ENCODE measurements at regions not wholly inside any gene's neighbourhood (a gene's known extent, or its start where the extent isn't known, plus 50 kb on each side); places are given as distances from the start of the nearest gene placed in this dataset.

GRCh38 chr6:147137986-147138385 lies 66.2 kb upstream of the STXBP5 start:
- in situ Hi-C loops (cut with MboI; ENCODE audit: low pct_unique_long_range_greater_than_20kb, low sequenced_read_pairs, unreplicated experiment), result no loop called here
- DNase-seq (ENCODE audit: low spot score), result no peak
- TF ChIP-seq CTCF (IDR thresholded peaks at IDR 0.05; ENCODE audit: extremely low read depth, insufficient read depth, missing control alignments), result no peak

- no peak for TF ChIP-seq CTCF (IDR thresholded peaks at IDR 0.05; ENCODE audit: extremely low read depth, insufficient read depth, missing control alignments)
- DNase-seq (ENCODE audit: low spot score), result no peak
- in situ Hi-C loops (cut with MboI; ENCODE audit: low pct_unique_long_range_greater_than_20kb, low sequenced_read_pairs, unreplicated experiment), result no loop called here
Observed at GRCh38 chr6:147138835-147139234, 65.4 kb upstream of the STXBP5 start.

- TF ChIP-seq CTCF (IDR thresholded peaks at IDR 0.05; ENCODE audit: extremely low read depth, insufficient read depth, missing control alignments), result no peak
- in situ Hi-C loops (cut with MboI; ENCODE audit: low pct_unique_long_range_greater_than_20kb, low sequenced_read_pairs, unreplicated experiment), result no loop called here
- DNase-seq (ENCODE audit: low spot score), result no peak
Observed at GRCh38 chr6:147141711-147142308, 62.4 kb upstream of the STXBP5 start.

- DNase-seq (ENCODE audit: low spot score), result no peak
- in situ Hi-C loops (cut with MboI; ENCODE audit: low pct_unique_long_range_greater_than_20kb, low sequenced_read_pairs, unreplicated experiment), result no loop called here
- TF ChIP-seq CTCF (IDR thresholded peaks at IDR 0.05; ENCODE audit: extremely low read depth, insufficient read depth, missing control alignments), result no peak
Observed at GRCh38 chr6:147142684-147143245, 61.5 kb upstream of the STXBP5 start.

- TF ChIP-seq CTCF (IDR thresholded peaks at IDR 0.05; ENCODE audit: extremely low read depth, insufficient read depth, missing control alignments), result no peak
- in situ Hi-C loops (cut with MboI; ENCODE audit: low pct_unique_long_range_greater_than_20kb, low sequenced_read_pairs, unreplicated experiment), result no loop called here
Observed at GRCh38 chr6:147149092-147149491, 55.1 kb upstream of the STXBP5 start.

GRCh38 chr6:147149826-147150225 lies 54.4 kb upstream of the STXBP5 start:
- no peak for TF ChIP-seq CTCF (IDR thresholded peaks at IDR 0.05; ENCODE audit: extremely low read depth, insufficient read depth, missing control alignments)
- in situ Hi-C loops (cut with MboI; ENCODE audit: low pct_unique_long_range_greater_than_20kb, low sequenced_read_pairs, unreplicated experiment), result no loop called here
- DNase-seq (ENCODE audit: low spot score), result no peak

More at GRCh38 chr6:147149092-147149491, 55.1 kb upstream of the STXBP5 start:
- DNase-seq (ENCODE audit: low spot score), result no peak
